ENCODE measurements at regions not wholly inside any gene's neighbourhood (a gene's known extent, or its start where the extent isn't known, plus 50 kb on each side); places are given as distances from the start of the nearest gene placed in this dataset.
"Not testable (repeated sequence)": the region's sequence is repeated elsewhere in the genome, so short reads cannot be mapped to it uniquely, and the experiment has no call there.

- Histone ChIP-seq H3K4me3 (ENCODE audit: low read depth, low read length) (no peak overlapping the region), H3K27me3 (ENCODE audit: control insufficient read depth, insufficient read depth, low read length) (no peaks in the 10 kb centered on the region), H3K36me3 (ENCODE audit: control insufficient read depth, insufficient read depth, low read length) (no peaks in the 10 kb centered on the region)
- TF ChIP-seq CTCF (IDR thresholded peaks at IDR 0.05; ENCODE audit: insufficient read depth, low read length, severe bottlenecking): no peak
- DNase-seq (ENCODE audit: low read depth): no peak
- FAIRE-seq: no peak
Observed at GRCh38 chr22:49347376-49347775, 480.3 kb downstream of the BRD1 start.

- H3K36me3 ChIP-seq (ENCODE audit: control insufficient read depth, insufficient read depth, low read length): no peaks in the 10 kb centered on the region
- no peaks in the 10 kb centered on the region for H3K27me3 ChIP-seq (ENCODE audit: control insufficient read depth, insufficient read depth, low read length)
- FAIRE-seq: no peak
- TF ChIP-seq CTCF (IDR thresholded peaks at IDR 0.05; ENCODE audit: insufficient read depth, low read length, severe bottlenecking): no peak
- no peak for DNase-seq (ENCODE audit: low read depth)
- no peak overlapping the region for H3K4me3 ChIP-seq (ENCODE audit: low read depth, low read length)
Observed at GRCh38 chr22:49345896-49346295, 481.8 kb downstream of the BRD1 start.

GRCh38 chr22:49344656-49345055, 483.0 kb downstream of the BRD1 start:
- no peak for DNase-seq (ENCODE audit: low read depth)
- no peak overlapping the region for H3K4me3 ChIP-seq (ENCODE audit: low read depth, low read length)
- no peak for FAIRE-seq
- H3K36me3 ChIP-seq (ENCODE audit: control insufficient read depth, insufficient read depth, low read length): no peaks in the 10 kb centered on the region
- TF ChIP-seq CTCF (IDR thresholded peaks at IDR 0.05; ENCODE audit: insufficient read depth, low read length, severe bottlenecking): no peak
- no peaks in the 10 kb centered on the region for H3K27me3 ChIP-seq (ENCODE audit: control insufficient read depth, insufficient read depth, low read length)

DNA sequence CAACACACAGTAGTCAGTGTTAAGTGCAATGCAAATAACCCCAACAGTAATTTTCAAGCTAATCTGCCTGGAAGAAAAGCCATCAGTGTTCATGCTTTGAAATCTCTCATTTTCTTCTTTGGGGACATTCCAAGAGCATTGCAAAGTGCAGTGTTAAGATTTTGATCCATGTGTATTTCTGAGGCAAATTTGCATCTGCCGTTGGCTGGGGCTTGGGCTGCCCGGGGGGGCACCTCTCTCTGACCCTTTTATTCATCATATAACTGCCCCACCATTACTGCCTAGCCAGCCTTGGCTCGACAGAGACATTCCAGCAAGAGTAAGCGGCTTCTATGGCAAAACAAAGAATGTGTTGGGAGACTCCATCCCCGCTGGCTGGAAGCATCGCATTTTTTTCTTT, 483.5 kb downstream of the BRD1 start:
- H3K4me3 ChIP-seq (ENCODE audit: low read depth, low read length): no peak overlapping the region
- no peaks in the 10 kb centered on the region for H3K27me3 ChIP-seq (ENCODE audit: control insufficient read depth, insufficient read depth, low read length)
- no peaks in the 10 kb centered on the region for H3K36me3 ChIP-seq (ENCODE audit: control insufficient read depth, insufficient read depth, low read length)
- no peak for FAIRE-seq
- TF ChIP-seq CTCF (IDR thresholded peaks at IDR 0.05; ENCODE audit: insufficient read depth, low read length, severe bottlenecking): no peak
- DNase-seq (ENCODE audit: low read depth): no peak

GRCh38 chr22:49340406-49340805, 487.3 kb downstream of the BRD1 start:
- no peak for TF ChIP-seq CTCF (IDR thresholded peaks at IDR 0.05; ENCODE audit: insufficient read depth, low read length, severe bottlenecking)
- DNase-seq (ENCODE audit: low read depth): no peak
- Histone ChIP-seq H3K27me3 (ENCODE audit: control insufficient read depth, insufficient read depth, low read length) (no peaks in the 10 kb centered on the region), H3K4me3 (ENCODE audit: low read depth, low read length) (no peak overlapping the region), H3K36me3 (ENCODE audit: control insufficient read depth, insufficient read depth, low read length) (no peaks in the 10 kb centered on the region)
- no peak for FAIRE-seq

- not testable (repeated sequence) for H3K4me3 ChIP-seq (ENCODE audit: low read depth, low read length); DNase-seq (ENCODE audit: low read depth); H3K27me3 ChIP-seq (ENCODE audit: control insufficient read depth, insufficient read depth, low read length); H3K36me3 ChIP-seq (ENCODE audit: control insufficient read depth, insufficient read depth, low read length); FAIRE-seq
Observed at GRCh38 chr22:49336483-49336882, 491.2 kb downstream of the BRD1 start.

Measured in bronchial epithelial cell (primary cell).